Left renal pelvis (tissue), 4 donors: ENCODE measurements at regions not wholly inside any gene's neighbourhood (a gene's known extent, or its start where the extent isn't known, plus 50 kb on each side); places are given as distances from the start of the nearest gene placed in this dataset.
"Not testable (repeated sequence)": the region's sequence is repeated elsewhere in the genome, so short reads cannot be mapped to it uniquely, and the experiment has no call there.

ENCODE experiments used
- DNase-seq, 4 donors: peaks; one replicate each; pipeline ENCODE4 v3.0.0-alpha.2; 2013; ENCODE audit warnings: low read depth in 4 of 4, low spot score in 3 of 4

GRCh38 chr5:130963798-130964197 lies 201.3 kb downstream of the HINT1 start:
- DNase-seq: no peak

- no peak for DNase-seq
Measured at GRCh38 chr5:130957151-130957550, 207.9 kb downstream of the HINT1 start.

GRCh38 chr5:130955041-130955440 lies 210.0 kb downstream of the HINT1 start:
- no peak for DNase-seq

- no peak for DNase-seq
Measured at GRCh38 chr5:130954336-130954735, 210.7 kb downstream of the HINT1 start.

GRCh38 chr5:130939059-130939458 lies 226.0 kb downstream of the HINT1 start:
- no peak for DNase-seq

GRCh38 chr5:130937046-130937445 lies 228.0 kb downstream of the HINT1 start:
- no peak for DNase-seq

GRCh38 chr5:130923543-130924124 lies 241.4 kb downstream of the HINT1 start:
- no peak for DNase-seq

- DNase-seq: no peak
Measured at GRCh38 chr5:130912088-130912487, 253.0 kb downstream of the HINT1 start.

GRCh38 chr5:130908186-130908585 lies 256.9 kb downstream of the HINT1 start:
- DNase-seq: no peak

GRCh38 chr5:130897537-130898195 lies 267.4 kb downstream of the HINT1 start:
- DNase-seq: not testable (repeated sequence)

- DNase-seq: not testable (repeated sequence)
Measured at GRCh38 chr5:130897181-130897536, 267.9 kb downstream of the HINT1 start.

GRCh38 chr5:130896636-130897035 lies 268.4 kb downstream of the HINT1 start:
- no peak for DNase-seq

- DNase-seq: no peak
Measured at GRCh38 chr5:130893006-130893405, 272.1 kb downstream of the HINT1 start.

- DNase-seq: no peak
Measured at GRCh38 chr5:130890610-130891009, 274.4 kb downstream of the HINT1 start.

- DNase-seq: peak in 1 of 4 donors; percentile 14
Measured at GRCh38 chr5:130885691-130886090, 279.4 kb downstream of the HINT1 start.

- DNase-seq: no peak
Measured at GRCh38 chr5:130885027-130885426, 280.0 kb downstream of the HINT1 start.

GRCh38 chr5:130884023-130884422 lies 281.0 kb downstream of the HINT1 start:
- DNase-seq: no peak

GRCh38 chr5:130875656-130876055 lies 289.4 kb downstream of the HINT1 start:
- DNase-seq: no peak

- DNase-seq: no peak
Measured at GRCh38 chr5:130874861-130875417, 290.1 kb downstream of the HINT1 start.

GRCh38 chr5:130871346-130872086 lies 293.5 kb downstream of the HINT1 start:
- no peak for DNase-seq

GRCh38 chr5:130870691-130871090 lies 294.4 kb downstream of the HINT1 start:
- no peak for DNase-seq
